ENCODE measurements at regions not wholly inside any gene's neighbourhood (a gene's known extent, or its start where the extent isn't known, plus 50 kb on each side); places are given as distances from the start of the nearest gene placed in this dataset.
"Not testable (repeated sequence)": the region's sequence is repeated elsewhere in the genome, so short reads cannot be mapped to it uniquely, and the experiment has no call there.

GRCh38 chr16:29309601-29310000 lies 96.9 kb downstream of the NPIPB11 start:
- not testable (repeated sequence) for DNase-seq

DNA sequence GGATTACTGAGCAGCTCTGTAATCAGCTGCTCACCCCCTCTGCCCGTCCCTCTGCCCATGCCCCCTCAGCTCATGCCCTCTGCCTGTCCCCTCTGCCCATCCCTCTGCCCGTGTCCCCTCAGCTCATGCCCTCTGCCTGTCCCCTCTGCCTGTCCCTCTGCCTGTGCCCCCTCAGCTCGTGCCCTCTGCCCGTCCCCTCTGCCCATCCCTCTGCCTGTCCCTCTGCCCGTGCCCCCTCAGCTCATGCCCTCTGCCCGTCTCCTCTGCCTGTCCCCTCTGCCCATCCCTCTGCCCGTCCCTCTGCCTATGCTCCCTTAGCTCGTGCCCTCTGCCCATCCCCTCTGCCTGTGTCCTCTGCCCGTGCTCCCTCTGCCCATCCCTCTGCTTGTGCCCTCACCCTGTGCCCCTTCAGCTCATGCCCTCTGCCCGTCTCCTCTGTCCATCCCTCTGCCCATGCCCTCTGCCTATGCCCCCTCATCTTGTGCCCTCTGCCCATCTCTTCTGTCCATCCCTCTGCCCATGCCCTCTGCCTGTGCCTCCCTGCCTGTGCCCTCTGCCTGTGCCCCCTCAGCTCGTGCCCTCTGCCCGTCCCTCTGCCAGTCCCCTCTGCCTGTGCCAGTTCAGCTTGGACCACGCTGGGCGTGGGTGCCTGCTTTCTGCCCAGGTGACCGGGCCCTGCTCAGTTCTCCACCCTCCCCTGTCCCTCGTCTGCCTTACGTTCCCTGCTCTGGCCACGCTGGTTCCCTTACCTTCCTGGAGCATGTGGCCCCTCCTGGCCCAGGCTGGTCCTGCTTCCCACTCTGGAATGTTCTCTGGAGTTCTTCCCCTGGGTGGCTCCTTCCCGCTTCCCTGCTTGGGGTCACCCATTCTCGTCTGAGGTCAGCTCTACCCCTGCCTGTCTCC lies 97.6 kb downstream of the NPIPB11 start:
- no peak for DNase-seq

GRCh38 chr16:29307598-29308507 lies 98.7 kb downstream of the NPIPB11 start:
- no peak for DNase-seq

DNA sequence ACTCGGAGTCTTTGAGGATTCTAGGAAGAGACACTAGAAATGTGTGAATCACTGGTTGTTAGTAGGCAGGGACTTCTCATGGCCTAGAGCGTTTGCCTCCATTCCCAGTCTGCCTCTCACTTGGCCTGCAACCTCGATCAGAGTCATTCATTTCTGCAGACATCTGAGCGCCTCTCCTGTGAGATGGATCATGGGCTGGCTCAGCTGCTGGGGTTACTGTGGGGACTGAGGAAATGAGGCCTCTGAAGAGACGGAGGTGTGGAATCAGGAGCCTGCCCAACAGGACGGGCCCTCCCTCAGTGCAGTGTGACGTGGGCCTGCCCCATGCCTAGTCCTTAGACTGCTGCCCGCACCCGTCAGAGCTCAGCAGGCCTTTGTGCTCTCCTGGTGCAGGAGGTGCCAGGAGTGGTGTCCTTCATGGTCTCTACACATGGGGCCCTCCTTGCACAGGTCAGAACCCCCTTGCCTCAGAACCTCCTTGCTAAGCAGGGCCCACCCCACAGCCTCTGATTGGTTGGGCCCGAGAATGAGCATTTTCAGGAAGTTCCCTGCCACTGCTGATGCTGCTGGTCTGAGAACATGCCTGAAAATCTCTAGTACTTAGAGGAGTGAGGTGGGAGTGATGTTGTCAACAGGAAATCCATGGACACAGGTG lies 99.4 kb downstream of the NPIPB11 start:
- DNase-seq, result no peak

DNA sequence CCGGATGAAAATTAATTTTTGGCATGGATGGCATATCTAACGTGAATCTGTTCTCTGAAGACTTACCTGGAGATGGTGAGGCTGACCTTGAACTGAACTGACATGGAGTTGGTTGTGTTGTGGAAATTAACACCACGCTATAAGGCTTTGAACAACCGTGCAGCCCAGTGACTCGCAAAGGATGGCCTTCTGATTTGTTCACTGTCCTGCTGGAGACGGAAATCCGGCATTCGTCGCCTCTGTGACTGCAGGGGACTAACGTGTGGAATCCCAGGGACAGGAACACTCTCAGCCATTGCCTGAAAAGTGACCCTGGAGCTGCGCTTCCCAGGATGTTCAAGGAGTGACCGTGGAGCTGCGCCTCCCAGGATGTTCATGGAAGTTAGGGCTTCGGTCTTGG lies 100.3 kb downstream of the NPIPB11 start:
- no peak for DNase-seq

DNA sequence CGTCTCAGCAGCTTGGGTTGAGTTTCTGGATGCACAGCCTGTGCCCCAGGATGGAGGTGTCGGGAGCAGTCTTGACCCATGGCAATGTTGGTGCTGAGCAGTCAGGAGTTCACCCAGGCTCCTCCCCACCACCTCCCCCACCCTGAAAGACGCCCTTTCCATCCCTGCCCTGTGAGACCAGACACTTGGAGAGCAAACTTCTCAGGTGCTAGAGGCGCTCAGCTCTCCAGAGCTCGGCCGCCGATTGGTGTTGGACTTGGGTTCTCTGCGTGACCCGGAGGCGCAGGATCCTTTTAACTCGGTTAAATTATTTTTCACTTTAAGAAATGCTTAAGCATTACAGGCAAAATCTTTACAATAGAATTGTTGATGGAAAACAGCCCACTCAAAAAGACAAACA lies 101.5 kb downstream of the NPIPB11 start:
- DNase-seq, result not testable (repeated sequence)

GRCh38 chr16:29304251-29304650 lies 102.3 kb downstream of the NPIPB11 start:
- no peak for DNase-seq

DNA sequence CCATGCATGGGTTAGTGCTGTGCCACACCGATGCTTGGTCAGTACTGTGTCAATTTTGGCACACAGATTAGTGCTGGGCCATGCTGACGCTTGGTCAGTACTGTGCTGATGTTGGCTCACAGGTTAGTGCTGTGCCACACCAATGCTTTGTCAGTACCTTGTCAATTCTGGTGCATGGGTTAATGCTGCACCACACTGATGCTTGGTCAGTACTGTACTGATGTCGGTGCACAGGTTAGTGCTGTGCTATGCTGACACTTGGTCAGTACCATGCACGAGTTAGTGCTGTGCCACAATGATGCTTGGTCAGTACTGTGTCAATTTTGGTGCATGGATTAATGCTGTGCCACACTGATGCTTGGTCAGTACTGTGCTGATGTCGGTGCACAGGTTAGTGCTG lies 103.0 kb downstream of the NPIPB11 start:
- DNase-seq, result no peak

DNA sequence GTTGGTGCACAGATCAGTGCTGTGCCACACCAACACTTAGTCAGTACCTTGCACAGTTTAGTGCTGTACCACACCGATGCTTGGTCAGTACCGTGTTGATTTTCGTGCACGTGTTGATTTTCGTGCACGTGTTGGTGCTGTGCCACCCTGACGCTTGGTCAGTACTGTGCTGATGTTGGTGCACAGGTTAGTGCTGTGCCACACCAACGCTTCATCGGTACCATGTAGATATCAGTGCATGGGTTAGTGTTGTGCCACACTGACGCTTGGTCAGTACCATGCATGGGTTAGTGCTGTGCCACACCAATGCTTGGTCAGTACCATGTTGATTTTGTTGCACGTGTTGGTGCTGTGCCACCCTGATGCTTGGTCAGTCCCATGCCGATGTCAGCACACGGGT lies 103.5 kb downstream of the NPIPB11 start:
- no peak for DNase-seq

DNA sequence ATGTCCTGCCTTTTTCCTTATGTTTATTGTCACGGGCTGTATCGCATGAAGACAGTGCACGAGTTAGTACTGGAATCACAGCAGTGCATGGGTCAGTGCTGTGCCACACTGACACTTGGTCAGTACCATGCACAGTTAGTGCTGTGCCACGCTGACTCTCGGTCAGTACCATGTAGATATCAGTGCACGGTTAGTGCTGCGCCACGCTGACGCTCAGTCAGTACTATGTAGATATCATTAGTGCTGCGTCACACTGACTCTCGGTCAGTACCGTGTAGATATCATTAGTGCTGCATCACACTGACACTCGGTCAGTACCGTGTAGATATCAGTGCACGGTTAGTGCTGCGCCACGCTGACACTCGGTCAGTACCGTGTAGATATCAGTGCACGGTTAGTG lies 104.1 kb downstream of the NPIPB11 start:
- DNase-seq, result not testable (repeated sequence)

DNA sequence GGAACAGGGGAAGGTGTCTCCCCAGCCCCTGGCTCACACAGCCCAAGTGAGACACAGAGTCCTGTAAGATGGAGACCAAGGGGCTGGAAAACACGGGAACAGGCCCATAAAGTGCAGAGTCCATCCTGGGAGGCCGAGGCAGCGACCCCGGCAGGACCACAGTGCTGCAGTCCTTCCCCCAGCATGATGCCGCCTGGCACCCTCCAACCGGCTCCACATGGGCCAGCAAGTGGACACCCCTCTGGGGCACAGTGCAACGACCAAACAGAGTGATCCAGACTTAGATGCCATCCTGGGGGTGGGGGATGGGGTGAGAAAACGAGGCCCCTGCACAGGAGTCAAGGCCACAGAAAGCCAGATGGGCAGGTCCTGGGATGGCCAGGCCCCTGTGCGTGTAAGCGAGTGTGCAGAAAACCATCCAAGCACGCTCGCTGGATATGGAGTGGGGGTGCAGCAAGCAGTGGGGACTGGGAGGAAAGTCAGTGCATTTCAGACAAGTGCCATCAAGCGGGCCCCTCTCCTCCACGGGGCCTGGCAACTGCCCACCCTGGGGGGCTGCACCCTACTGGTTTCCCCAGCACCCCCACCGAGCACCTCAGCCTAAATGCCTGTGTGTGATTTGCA lies 104.7 kb downstream of the NPIPB11 start:
- DNase-seq, result not testable (repeated sequence)

GRCh38 chr16:29300541-29301535 lies 105.7 kb downstream of the NPIPB11 start:
- DNase-seq, result not testable (repeated sequence)

GRCh38 chr16:29300030-29300491 lies 106.5 kb downstream of the NPIPB11 start:
- DNase-seq, result not testable (repeated sequence)

DNA sequence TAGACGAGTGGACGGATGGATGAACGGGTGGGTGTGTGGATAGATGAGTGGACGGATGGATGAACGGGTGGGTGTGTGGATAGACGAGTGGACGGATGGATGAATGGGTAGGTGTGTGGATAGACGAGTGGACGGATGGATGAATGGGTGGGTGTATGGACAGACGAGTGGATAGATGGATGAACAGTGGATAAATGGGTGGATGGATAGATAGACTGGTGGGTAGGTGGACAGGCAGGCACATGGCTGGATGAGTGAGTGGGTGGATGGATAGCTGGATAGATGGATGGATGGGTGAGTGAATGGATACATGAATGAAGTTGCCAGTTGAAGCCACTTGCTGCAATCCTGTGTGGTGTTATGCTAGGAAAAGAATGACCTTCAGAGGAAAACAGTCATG lies 107.5 kb downstream of the NPIPB11 start:
- DNase-seq, result not testable (repeated sequence)

GRCh38 chr16:29298307-29298706 lies 108.2 kb downstream of the NPIPB11 start:
- DNase-seq, result not testable (repeated sequence)

DNA sequence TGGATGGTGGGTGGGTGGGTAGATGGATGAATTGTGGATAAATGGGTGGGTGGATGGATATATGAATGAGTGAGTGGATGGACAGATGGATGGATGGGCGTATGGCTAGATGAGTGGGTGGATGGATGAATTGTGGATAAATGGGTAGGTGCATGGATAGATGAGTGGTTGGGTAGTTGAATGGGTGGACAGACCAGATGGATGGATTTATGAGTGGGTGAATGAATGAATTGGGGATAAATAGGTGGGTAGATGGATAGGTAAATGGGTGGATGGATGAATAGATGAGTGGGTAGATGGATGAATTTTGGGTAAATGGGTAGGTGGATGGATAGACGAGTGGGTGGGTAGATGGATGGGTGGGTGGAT lies 108.7 kb downstream of the NPIPB11 start:
- not testable (repeated sequence) for DNase-seq

- not testable (repeated sequence) for DNase-seq
These were observed 109.2 kb downstream of the NPIPB11 start for GRCh38 chr16:29297144-29297808.

DNA sequence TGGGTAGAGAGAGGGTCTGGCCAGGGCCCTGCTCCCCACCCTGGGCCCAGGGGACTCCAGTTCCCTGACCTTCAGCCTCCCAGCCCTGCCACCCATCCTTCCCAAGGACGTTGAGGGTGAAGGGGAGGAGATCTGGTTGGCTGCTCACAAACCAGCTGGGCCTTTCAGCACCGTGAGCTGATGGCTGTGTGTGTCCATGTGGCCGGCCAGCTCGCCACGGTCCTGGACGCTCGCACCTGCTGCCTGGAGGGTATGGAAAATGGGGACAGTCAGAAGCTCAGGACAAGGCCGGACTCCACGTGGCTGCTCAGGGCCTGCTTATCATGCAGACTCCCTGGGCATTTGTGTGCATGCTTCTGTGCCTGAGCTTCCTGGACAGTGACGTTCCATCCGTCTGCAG lies 110.3 kb downstream of the NPIPB11 start:
- DNase-seq, result not testable (repeated sequence)

DNA sequence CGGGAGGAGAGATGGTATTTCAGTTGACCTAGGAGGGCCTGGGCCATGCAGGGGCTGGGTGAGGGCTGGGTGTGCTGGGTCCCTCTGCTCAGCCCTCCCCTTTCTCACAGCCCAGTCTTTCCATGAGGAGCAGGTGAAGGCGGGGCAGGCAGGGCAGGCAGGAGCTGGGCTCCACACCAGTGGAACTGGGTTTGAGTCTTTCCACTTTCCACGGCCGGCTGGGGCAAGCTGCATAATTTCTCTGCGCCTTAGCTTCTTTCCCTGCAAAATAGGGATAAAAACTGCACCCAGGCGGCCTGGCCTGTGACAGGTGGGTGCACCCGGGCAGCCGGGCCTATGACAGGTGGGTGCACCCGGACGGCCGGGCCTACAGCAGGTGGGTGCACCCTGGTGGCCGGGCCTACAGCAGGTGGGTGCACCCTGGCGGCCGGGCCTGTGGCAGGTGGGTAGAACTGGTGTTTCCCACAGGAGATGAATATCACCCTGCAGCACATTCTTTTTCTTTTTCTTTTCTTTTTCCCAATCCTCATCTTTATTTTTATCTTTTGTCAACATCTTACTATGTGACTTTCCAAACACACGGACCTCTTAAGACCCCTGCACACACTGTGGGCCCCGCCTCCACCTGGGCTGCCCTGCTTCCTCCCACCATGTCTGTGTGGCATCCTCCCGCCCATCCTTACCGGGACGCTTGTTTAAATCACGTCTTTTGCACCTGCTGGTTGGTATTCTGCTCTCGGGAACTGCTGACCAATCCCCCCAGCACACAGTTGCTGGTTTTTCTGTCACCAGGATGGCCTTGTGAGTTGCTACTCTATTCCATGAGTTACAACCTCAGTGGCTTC lies 111.3 kb downstream of the NPIPB11 start:
- DNase-seq, result not testable (repeated sequence)

Measured in NCI-H1417 treated with DMSO at 0.1 percent for 48 hours (cell line).